Fibroblast of mammary gland (primary cell): ENCODE measurements at regions not wholly inside any gene's neighbourhood (a gene's known extent, or its start where the extent isn't known, plus 50 kb on each side); places are given as distances from the start of the nearest gene placed in this dataset.
"Not testable (repeated sequence)": the region's sequence is repeated elsewhere in the genome, so short reads cannot be mapped to it uniquely, and the experiment has no call there.

ENCODE experiments used
- DNase-seq: peaks from one replicate; pipeline ENCODE4 v3.0.0-alpha.2; 2010; ENCODE audit warnings: low read depth
- H3K4me3 ChIP-seq: 2 replicates; pipeline ENCODE4 v1.5.1; 2011; ENCODE audit warnings: low read depth, mild to moderate bottlenecking, low read length, moderate library complexity; ENCODE audit not compliant: control insufficient read depth
- TF ChIP-seq, protein P1 (sequence below): conservative IDR thresholded peaks from 2 replicates; pipeline ENCODE4 v1.5.1; 2011; ENCODE audit warnings: low read depth, low read length, inconsistent platforms; ENCODE audit not compliant: control insufficient read depth, insufficient read depth

DNA sequence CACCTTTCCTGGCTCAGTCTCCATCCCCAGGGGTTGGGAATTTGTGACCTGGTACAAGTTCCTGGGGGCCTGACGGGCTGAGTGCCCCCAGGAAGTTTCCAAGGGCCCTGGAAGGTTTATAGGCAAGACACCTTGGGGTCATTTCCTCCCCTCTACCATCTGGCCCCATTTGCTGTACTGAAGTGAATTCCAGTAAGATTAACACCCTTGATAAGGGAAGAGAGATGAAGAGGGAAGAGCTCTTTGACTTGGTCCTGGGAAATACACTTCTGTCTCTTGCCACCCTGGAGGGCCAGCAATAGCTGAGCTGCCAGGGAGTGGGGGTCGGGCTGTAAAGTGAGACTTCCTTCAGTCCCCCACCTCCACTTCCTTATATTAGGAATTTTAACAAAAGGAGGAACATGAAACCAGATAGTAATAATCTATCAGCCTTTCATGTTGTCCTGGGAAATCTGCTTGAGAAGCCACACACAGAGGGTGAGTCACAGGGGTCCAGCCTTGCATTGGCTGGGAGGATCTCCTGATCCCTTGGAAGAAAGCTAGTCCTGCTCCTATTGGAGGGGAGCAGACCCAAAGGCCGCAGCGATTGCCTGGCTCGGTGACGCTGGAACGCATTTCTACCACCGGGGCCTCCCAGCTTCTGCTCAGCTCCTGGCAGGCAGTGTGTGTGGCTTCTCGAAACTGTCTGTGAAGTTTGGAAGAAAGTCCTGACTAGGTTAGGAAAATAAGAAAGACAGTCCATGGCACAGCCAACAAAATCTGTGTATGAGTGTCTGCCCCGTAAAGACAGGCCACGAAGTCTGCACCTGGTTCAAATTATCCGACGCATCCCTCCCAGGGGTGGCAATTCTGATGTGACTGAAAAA, 87.3 kb downstream of the ACAA2 start:
- TF ChIP-seq, protein P1, sequence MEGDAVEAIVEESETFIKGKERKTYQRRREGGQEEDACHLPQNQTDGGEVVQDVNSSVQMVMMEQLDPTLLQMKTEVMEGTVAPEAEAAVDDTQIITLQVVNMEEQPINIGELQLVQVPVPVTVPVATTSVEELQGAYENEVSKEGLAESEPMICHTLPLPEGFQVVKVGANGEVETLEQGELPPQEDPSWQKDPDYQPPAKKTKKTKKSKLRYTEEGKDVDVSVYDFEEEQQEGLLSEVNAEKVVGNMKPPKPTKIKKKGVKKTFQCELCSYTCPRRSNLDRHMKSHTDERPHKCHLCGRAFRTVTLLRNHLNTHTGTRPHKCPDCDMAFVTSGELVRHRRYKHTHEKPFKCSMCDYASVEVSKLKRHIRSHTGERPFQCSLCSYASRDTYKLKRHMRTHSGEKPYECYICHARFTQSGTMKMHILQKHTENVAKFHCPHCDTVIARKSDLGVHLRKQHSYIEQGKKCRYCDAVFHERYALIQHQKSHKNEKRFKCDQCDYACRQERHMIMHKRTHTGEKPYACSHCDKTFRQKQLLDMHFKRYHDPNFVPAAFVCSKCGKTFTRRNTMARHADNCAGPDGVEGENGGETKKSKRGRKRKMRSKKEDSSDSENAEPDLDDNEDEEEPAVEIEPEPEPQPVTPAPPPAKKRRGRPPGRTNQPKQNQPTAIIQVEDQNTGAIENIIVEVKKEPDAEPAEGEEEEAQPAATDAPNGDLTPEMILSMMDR: peak; percentile 29
- peak; percentile 100 for DNase-seq
- no peak overlapping the region for H3K4me3 ChIP-seq

DNA sequence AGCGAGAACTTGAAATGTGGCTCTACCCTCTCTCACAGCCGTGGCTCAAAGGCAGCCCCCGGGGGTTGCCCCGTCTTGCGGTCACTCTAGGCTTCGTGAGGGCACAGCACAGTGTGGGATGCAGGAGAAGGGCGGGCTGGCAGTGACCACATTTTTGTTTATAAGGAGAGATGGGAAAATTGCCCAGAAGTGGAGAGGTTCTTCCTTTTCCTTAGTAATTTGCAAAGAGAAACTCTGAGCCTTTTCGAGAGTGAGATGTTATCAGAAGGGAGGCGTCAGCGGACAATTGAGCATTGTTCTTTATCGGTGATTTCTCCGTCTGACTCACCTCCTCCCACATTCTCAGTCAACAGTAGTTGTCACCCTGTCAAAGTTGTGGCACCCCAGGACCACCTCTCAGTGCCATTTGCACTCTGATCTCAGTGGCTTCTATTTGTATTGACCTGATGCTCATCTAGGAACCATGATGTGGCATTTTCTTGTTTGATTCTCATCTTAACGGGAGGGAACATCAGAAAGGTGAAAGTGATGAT, 89.6 kb downstream of the ACAA2 start:
- DNase-seq: peak; percentile 30
- TF ChIP-seq, protein P1: no peak
- H3K4me3 ChIP-seq: no peak overlapping the region

DNA sequence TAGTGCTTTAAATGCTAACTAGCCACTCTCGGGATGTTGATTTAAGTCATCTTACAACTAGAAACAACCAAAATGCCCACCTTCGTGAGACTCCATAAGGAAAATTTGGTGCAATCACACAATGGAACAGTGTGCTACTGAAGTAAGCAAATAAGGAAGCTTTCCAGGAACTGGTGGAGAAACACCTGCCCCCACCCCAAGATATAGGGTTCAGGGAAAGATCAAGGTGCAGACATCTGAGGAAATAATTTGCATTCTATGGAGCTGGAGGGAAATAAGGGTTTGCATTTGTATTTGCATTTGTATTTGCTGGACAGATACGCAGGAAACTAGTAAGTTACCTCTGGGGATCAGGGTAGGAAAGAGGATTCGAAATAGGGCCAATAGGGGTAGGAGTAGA, 90.9 kb downstream of the ACAA2 start:
- TF ChIP-seq, protein P1: no peak
- DNase-seq: no peak
- no peak overlapping the region for H3K4me3 ChIP-seq

DNA sequence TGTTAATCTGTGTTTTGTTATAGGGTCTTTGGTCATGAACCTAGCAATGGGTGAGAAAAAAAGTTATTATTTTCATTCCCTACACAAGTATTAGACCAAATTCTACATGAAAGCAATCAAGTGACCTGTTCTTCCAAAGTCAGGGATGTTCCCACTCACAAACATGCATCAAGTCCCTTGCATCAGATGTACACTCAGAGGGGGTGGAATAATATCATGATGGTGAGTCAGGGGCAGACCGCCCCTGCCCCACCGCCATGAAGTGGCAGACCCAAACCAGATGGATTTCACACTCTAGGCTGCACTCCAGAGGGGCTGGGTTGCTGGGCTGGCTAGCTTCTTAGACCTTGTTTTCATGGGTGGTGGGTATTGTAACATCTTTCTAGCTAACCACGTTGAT, 91.4 kb downstream of the ACAA2 start:
- TF ChIP-seq, protein P1: no peak
- H3K4me3 ChIP-seq: no peak overlapping the region
- peak; percentile 68 for DNase-seq

DNA sequence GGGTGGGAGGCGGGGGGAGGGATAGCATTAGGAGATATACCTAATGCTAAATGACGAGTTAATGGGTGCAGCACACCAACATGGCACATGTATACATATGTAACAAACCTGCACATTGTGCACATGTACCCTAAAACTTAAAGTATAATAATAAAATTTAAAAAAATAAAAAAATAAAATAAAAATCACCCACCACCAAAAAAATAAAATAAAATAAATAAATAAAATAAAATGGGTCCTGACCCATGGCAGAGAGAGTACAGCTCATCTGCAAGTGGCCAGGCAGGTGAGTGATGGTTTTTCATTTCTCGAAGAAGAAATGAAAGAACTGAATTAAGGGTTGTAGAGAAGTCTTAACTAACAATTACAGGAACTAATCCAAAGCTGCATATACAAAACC, 92.4 kb downstream of the ACAA2 start:
- not testable (repeated sequence) for DNase-seq, H3K4me3 ChIP-seq

DNA sequence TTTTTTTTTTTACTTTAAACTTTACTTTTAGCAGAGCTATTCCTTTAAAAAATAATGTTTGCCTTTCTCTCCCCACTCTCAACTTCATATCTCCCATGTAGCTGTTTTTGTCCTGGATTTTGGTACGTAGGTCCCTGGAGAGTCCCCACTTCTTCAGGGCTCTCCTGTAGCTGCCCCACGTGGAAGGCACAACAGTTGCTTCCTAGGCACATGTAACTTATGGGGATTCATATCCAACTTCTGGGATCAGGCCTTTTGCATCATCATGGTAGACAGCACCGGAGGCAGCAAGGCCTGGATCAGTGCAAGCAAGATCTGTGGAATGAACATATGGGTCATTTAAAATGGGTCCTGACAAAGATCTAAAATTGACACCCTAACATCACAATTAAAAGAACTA, 95.7 kb downstream of the ACAA2 start:
- TF ChIP-seq, protein P1: no peak
- DNase-seq: no peak
- H3K4me3 ChIP-seq: no peak overlapping the region

DNA sequence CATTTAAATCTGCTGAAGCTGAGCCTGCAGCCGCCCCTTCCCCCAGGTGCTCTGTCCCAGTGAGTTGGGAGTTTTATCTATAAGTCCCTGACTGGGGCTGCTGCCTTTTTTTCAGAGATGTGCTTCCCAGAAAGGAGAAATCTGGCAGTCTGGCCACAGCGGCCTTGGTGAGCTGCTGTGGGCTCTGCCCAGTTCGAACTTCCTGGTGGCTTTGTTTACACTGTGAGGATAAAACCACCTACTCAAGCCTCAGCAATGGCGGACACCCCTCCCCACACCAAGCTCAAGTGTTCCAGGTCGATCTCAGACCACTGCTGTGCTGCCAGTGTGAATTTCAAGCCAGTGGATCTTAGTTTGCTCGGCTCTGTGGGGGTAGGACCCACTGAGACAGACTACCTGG, 97.3 kb downstream of the ACAA2 start:
- no peak for DNase-seq
- TF ChIP-seq, protein P1: no peak
- H3K4me3 ChIP-seq: no peak overlapping the region
